IPS-11a (cell line): ENCODE measurements at regions not wholly inside any gene's neighbourhood (a gene's known extent, or its start where the extent isn't known, plus 50 kb on each side); places are given as distances from the start of the nearest gene placed in this dataset.

Experiments
- H3K4me3 ChIP-seq: one replicate; pipeline ENCODE4 v1.5.1; 2013; ENCODE audit warnings: low read depth, low read length, control low read depth

DNA sequence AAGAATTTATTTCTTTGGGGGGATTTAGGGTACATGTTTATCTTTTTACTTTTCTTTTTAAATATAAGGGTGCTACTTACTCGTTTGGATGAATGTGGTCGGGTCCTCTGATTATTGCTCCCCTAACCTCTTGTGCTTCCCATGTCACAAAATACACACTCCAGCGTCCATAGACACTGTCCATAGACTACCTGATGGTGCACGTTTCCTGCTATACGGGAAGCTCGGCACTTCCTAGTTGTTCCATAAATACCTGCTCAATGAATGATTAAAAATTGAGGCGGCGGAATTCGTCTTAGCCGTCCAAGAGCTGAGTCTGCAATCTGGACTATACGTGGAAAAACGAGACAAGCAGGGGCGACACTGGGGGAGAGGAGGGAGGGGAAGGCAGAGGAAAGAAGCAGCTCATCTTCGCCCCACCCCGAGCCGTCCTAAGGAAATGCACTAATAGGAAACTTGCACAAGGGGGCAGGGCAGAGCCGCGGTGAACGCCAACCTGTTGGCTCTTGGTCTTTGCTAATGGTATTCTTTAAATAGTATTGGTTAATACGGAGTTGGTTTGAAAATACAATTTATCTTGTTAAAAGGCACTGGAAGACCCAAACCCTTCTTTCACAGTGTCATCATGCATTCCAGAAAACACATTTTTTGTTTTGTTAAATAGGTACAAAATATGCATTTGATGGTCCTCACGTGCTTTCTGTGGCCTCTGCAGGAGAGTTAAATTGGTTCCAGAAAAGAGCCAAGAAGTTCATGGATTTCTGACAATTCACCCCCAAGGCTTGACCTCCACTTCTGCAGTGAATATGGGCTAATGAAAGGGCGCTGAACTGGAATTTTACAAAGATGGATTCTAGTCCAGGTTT is 73.0 kb upstream of the KCTD1 start:
- no peak overlapping the region for H3K4me3 ChIP-seq

DNA sequence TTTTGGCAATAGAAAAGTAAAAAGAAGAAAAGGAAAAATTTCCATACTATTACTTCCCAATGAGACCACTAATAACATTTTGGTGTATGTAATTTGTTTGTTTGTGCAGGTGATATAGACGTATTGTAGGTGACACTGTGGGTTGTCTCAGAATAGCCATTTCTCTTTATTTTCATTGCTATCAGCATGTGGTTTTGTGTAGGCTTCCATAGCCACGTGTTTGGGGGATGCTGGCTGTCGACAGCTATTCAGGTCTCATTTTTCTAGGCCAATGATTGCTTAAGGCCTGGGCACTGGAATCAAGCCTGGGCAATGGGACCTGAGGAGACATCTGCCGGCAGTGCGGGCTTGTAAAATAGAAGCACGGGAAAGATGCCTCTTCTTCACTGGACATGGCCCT is 71.0 kb upstream of the KCTD1 start:
- no peak overlapping the region for H3K4me3 ChIP-seq

DNA sequence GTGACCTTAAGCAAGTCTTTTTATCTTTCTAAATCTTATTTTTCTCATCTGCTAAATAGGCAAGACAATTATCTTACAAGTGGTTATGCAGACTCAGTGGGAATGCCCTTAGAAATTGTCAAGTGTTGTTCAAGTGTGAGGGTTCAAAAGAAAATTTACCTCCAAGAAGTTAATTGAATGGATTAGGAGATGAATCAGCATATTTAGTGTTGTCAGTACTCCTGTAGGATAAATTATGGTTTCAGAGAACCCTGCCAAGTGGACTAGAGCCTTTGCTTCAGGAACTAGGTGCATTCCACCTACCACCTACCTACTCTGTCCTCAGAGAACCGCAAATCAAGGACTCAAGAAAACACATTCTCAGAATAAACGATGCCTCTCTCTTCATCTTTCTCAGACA is 69.8 kb upstream of the KCTD1 start:
- no peak overlapping the region for H3K4me3 ChIP-seq

DNA sequence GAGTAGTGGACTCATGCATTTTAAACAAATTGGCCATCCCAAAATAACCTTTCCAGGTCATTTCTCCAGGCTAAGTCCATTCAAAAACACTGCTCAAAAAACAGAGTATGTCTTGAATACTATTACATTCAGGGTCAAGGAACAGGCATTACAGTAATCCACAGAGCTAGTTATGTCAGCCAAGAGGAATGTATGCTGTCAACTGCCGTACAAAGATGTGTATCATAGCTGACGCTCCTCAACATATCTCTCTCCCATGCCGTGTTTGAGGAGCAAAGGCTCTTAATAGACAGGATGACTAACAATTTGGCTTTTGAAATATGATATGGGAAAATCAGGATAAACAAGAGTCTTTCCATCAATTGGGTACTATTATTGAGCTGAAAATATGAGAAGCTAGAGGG is 68.8 kb upstream of the KCTD1 start:
- H3K4me3 ChIP-seq, result no peak overlapping the region

DNA sequence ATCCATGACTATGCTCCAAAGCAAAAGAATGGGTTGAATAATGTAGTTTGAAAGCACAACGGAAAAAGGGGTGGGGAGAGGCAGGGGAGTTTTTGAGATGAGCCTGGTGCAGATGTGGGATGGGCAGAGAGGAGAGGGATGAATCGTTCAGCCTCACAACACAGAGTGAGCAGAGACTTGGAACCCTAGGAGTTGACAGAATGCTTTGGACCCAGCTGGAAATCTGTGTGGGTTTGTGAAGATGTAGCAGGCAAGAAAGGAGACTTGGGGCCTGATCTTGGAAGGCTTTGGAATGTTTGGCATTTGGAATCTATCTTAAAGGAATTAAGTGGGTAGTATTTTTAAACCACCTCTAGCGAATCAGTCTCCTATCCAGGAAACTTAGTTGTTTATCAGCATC is 66.0 kb upstream of the KCTD1 start:
- H3K4me3 ChIP-seq, result no peak overlapping the region
